ENCODE measurements at regions not wholly inside any gene's neighbourhood (a gene's known extent, or its start where the extent isn't known, plus 50 kb on each side); places are given as distances from the start of the nearest gene placed in this dataset.

DNA sequence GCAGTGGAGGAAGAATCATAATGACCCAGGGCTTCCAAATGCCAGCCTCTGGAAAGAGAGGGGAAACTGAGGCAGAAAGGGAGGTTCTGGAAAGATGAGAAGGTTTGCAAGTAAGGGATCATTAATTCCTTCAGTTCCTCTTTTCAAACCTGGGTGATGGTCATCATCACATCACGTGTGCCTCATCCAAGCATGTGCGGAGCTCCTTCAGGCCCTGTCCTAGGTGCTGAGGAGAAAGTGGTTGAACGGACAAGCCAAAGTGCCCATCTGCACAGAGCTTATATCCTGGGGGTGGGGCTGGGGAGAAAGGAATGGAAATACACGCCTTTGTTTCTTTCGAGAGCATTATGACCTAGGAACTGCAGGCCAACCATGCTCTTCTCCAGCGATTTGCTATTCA lies 60.2 kb upstream of the AFF3 start:
- DNase-seq (ENCODE audit: low spot score) (no peak), ATAC-seq (no peak), FAIRE-seq (no peak)
- Histone ChIP-seq H3K9ac (ENCODE audit: insufficient read depth, low read depth, low read length) (no peak overlapping the region), H3K4me3 (replicated peaks in 1 of 3; ENCODE audit: insufficient read depth in 1 of 3, low read depth in 2 of 3, low read length in 3 of 3) (no peak overlapping the region), H3K36me3 (replicated peaks in 1 of 2; ENCODE audit: control insufficient read depth in 1 of 2, insufficient read depth in 2 of 2, low read length in 2 of 2) (no peaks in the 10 kb centered on the region), H4K20me1 (ENCODE audit: insufficient read depth, low read length) (no peaks in the 10 kb centered on the region), H3K4me2 (ENCODE audit: low read depth, low read length) (no peak overlapping the region), H3K27me3 (ENCODE audit: control insufficient read depth in 1 of 2, insufficient read depth in 2 of 2, low read length in 2 of 2) (peaks cover 5 to 10% of the 10 kb centered on the region in 2 experiments; a peak in 3 of 5 replicates), H3K9me3 (ENCODE audit: low read length) (no peaks in the 10 kb centered on the region), H2AFZ (ENCODE audit: low read length) (no peak overlapping the region), H3K4me1 (ENCODE audit: insufficient read depth, low read length) (peaks cover 5% of the 10 kb centered on the region; the same call in 1 of the 2 replicates), H3K79me2 (ENCODE audit: insufficient read depth, low read length) (no peaks in the 10 kb centered on the region), H3K27ac (ENCODE audit: extremely low read length, insufficient read depth, low read length) (no peak overlapping the region)
- TF ChIP-seq ARHGAP35 (CRISPR knock-in tag; IDR thresholded peaks at IDR 0.05; ENCODE audit: borderline replicate concordance): no peak
- TF ChIP-seq, protein P1, sequence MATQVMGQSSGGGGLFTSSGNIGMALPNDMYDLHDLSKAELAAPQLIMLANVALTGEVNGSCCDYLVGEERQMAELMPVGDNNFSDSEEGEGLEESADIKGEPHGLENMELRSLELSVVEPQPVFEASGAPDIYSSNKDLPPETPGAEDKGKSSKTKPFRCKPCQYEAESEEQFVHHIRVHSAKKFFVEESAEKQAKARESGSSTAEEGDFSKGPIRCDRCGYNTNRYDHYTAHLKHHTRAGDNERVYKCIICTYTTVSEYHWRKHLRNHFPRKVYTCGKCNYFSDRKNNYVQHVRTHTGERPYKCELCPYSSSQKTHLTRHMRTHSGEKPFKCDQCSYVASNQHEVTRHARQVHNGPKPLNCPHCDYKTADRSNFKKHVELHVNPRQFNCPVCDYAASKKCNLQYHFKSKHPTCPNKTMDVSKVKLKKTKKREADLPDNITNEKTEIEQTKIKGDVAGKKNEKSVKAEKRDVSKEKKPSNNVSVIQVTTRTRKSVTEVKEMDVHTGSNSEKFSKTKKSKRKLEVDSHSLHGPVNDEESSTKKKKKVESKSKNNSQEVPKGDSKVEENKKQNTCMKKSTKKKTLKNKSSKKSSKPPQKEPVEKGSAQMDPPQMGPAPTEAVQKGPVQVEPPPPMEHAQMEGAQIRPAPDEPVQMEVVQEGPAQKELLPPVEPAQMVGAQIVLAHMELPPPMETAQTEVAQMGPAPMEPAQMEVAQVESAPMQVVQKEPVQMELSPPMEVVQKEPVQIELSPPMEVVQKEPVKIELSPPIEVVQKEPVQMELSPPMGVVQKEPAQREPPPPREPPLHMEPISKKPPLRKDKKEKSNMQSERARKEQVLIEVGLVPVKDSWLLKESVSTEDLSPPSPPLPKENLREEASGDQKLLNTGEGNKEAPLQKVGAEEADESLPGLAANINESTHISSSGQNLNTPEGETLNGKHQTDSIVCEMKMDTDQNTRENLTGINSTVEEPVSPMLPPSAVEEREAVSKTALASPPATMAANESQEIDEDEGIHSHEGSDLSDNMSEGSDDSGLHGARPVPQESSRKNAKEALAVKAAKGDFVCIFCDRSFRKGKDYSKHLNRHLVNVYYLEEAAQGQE (IDR thresholded peaks at IDR 0.05; ENCODE audit: borderline replicate concordance in 1 of 2, low read depth in 1 of 2, low read length in 2 of 2): peak in 1 of 2 experiments; percentile 54; a peak in 3 of 4 replicates
- POLR2A ChIA-PET: no interaction called here
- WGBS (ENCODE audit: low lambda C conversion rate): 37% methylated on average over 6 of the region's 6 CpGs
- intact Hi-C loops (cut with micrococcal nuclease; ENCODE audit: unreplicated experiment) (no loop called here), in situ Hi-C loops (cut with HindIII; ENCODE audit: extremely low pct_ligation_motif_present, low pct_unique_long_range_greater_than_20kb) (no loop called here)
- CTCF ChIA-PET (ENCODE audit: low intra/inter-chr PET ratio, low total read pairs): no interaction called here
- BruUV-seq (replicated peaks): no TSS peak

DNA sequence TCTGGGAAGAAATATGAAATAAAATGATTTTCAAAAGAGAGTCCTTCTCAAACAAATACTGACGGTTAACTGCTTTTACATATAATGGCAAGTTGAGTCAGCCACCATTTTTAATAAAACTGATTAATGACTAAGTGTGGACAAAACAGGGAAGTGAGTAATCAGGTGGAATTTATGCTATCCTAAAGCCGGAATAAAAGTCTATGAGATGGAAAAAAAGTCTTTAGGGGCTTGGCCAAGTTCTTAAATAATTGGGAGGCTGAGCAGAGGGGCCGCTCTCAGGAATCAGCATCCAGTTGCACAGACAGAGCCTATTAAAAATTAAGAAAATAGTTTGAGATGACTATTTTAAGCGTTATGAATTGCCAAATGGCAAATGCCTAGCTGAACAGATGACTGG lies 58.6 kb upstream of the AFF3 start:
- in situ Hi-C loops (cut with HindIII; ENCODE audit: extremely low pct_ligation_motif_present, low pct_unique_long_range_greater_than_20kb): no loop called here
- Histone ChIP-seq H3K36me3 (replicated peaks in 1 of 2; ENCODE audit: control insufficient read depth in 1 of 2, insufficient read depth in 2 of 2, low read length in 2 of 2) (no peaks in the 10 kb centered on the region), H3K27ac (ENCODE audit: extremely low read length, insufficient read depth, low read length) (no peak overlapping the region), H3K4me2 (ENCODE audit: low read depth, low read length) (no peak overlapping the region), H3K9me3 (ENCODE audit: low read length) (no peaks in the 10 kb centered on the region), H3K4me3 (replicated peaks in 1 of 3; ENCODE audit: insufficient read depth in 1 of 3, low read depth in 2 of 3, low read length in 3 of 3) (no peak overlapping the region), H3K9ac (ENCODE audit: insufficient read depth, low read depth, low read length) (no peak overlapping the region), H3K27me3 (ENCODE audit: control insufficient read depth in 1 of 2, insufficient read depth in 2 of 2, low read length in 2 of 2) (peaks cover 5 to 10% of the 10 kb centered on the region in 2 experiments; a peak in 3 of 5 replicates), H3K4me1 (ENCODE audit: insufficient read depth, low read length) (peaks cover 5% of the 10 kb centered on the region; the same call in 1 of the 2 replicates), H2AFZ (ENCODE audit: low read length) (no peak overlapping the region), H4K20me1 (ENCODE audit: insufficient read depth, low read length) (no peaks in the 10 kb centered on the region), H3K79me2 (ENCODE audit: insufficient read depth, low read length) (no peaks in the 10 kb centered on the region)
- POLR2A ChIA-PET: no interaction called here
- intact Hi-C loops (cut with micrococcal nuclease; ENCODE audit: unreplicated experiment): no loop called here
- FAIRE-seq (no peak), DNase-seq (ENCODE audit: low spot score) (no peak), ATAC-seq (no peak)
- WGBS (ENCODE audit: low lambda C conversion rate): 31% methylated on average over 4 of the region's 4 CpGs
- CTCF ChIA-PET (ENCODE audit: low intra/inter-chr PET ratio, low total read pairs): no interaction called here
- no peak for TF ChIP-seq MATR3 (CRISPR knock-in tag; IDR thresholded peaks at IDR 0.05)
- TF ChIP-seq, protein P2, sequence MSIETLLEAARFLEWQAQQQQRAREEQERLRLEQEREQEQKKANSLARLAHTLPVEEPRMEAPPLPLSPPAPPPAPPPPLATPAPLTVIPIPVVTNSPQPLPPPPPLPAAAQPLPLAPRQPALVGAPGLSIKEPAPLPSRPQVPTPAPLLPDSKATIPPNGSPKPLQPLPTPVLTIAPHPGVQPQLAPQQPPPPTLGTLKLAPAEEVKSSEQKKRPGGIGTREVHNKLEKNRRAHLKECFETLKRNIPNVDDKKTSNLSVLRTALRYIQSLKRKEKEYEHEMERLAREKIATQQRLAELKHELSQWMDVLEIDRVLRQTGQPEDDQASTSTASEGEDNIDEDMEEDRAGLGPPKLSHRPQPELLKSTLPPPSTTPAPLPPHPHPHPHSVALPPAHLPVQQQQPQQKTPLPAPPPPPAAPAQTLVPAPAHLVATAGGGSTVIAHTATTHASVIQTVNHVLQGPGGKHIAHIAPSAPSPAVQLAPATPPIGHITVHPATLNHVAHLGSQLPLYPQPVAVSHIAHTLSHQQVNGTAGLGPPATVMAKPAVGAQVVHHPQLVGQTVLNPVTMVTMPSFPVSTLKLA (IDR thresholded peaks at IDR 0.05): peak; percentile 40; the same call in 1 of the 2 replicates
- BruUV-seq (replicated peaks): no TSS peak

All from HepG2 (cell line).